ENCODE measurements at regions not wholly inside any gene's neighbourhood (a gene's known extent, or its start where the extent isn't known, plus 50 kb on each side); places are given as distances from the start of the nearest gene placed in this dataset.

DNA sequence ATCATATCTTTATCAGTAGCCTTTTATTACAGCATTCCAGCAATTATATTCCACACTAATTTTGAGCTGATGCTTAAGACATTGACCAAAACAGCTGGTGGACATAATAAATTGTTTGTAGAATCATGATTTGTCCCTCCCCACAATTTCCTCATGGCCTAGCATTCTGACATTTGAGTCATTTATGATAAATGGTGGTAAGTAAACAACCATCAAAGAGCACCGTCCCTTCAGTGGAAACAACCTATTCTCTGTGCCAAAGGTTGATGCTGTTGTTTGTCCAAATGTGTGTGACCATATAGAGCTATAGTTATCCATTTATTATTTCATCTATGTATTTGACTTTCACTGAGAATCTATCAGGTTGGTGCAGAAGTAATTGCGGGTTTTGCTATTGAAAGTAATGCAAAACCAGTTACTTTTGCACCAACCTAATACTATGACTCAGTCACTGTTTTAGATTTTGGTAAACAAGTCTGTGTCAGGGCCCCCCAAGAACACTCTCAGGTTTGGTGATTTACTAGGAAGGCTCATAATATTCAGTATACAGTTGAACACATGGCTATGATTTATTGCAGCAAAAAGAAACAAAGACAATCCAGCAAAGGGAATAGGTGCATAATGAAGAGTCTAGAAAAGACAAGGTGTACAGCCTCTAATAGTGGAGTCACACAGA, 608.7 kb upstream of the REG3G start:
- no peaks in the 10 kb centered on the region for H3K9me3 ChIP-seq (ENCODE audit: control insufficient read depth, low read depth, low read length)
- no peaks in the 10 kb centered on the region for H3K4me1 Mint-ChIP-seq
- no peak overlapping the region for H3K18ac ChIP-seq (ENCODE audit: insufficient read length, low read depth, low read length)
- no peaks in the 10 kb centered on the region for H3K36me3 Mint-ChIP-seq (ENCODE audit: insufficient read depth in 1 of 3, low read depth in 3 of 3)
- H3K9ac ChIP-seq (ENCODE audit: extremely low read depth, insufficient read length, low read length), result no peak overlapping the region
- WGBS (ENCODE audit: extremely low coverage, insufficient read length, low lambda C conversion rate), result no CpG with 5 or more reads among the region's 2 CpGs
- TF ChIP-seq, protein P1, sequence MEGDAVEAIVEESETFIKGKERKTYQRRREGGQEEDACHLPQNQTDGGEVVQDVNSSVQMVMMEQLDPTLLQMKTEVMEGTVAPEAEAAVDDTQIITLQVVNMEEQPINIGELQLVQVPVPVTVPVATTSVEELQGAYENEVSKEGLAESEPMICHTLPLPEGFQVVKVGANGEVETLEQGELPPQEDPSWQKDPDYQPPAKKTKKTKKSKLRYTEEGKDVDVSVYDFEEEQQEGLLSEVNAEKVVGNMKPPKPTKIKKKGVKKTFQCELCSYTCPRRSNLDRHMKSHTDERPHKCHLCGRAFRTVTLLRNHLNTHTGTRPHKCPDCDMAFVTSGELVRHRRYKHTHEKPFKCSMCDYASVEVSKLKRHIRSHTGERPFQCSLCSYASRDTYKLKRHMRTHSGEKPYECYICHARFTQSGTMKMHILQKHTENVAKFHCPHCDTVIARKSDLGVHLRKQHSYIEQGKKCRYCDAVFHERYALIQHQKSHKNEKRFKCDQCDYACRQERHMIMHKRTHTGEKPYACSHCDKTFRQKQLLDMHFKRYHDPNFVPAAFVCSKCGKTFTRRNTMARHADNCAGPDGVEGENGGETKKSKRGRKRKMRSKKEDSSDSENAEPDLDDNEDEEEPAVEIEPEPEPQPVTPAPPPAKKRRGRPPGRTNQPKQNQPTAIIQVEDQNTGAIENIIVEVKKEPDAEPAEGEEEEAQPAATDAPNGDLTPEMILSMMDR (conservative IDR thresholded peaks at IDR 0.05), result no peak
- H3K27ac ChIP-seq (ENCODE audit: insufficient read length, low read depth, low read length), result no peak overlapping the region
- no peaks in the 10 kb centered on the region for H3K23me2 ChIP-seq (ENCODE audit: insufficient read length, low read depth, low read length, poor library complexity, severe bottlenecking)
- no peak overlapping the region for H3K23ac ChIP-seq (ENCODE audit: insufficient read length, low read depth, low read length)
- no peaks in the 10 kb centered on the region for H3K4me1 ChIP-seq (ENCODE audit: insufficient read depth, low read length)
- H4K20me1 ChIP-seq (ENCODE audit: control insufficient read depth, insufficient read depth, insufficient read length), result no peaks in the 10 kb centered on the region
- no peak overlapping the region for H2BK5ac ChIP-seq (ENCODE audit: insufficient read length, low read length)
- H3K79me2 ChIP-seq (ENCODE audit: insufficient read depth, low read length), result no peaks in the 10 kb centered on the region
- no peak overlapping the region for H3T11ph ChIP-seq (ENCODE audit: low read length)
- no peak overlapping the region for H2BK120ac ChIP-seq (ENCODE audit: low read depth, low read length, poor library complexity, severe bottlenecking)
- H4K8ac ChIP-seq (replicated peaks; ENCODE audit: insufficient read length, low read depth, low read length), result no peak overlapping the region
- no peak overlapping the region for H2BK15ac ChIP-seq (ENCODE audit: low read depth, low read length)
- no peak overlapping the region for H2BK20ac ChIP-seq (ENCODE audit: low read depth, low read length, poor library complexity, severe bottlenecking)
- H3K79me1 ChIP-seq (ENCODE audit: insufficient read depth, low read depth, low read length, poor library complexity, severe bottlenecking), result no peaks in the 10 kb centered on the region
- H3K4me2 ChIP-seq (ENCODE audit: insufficient read depth, insufficient read length, low read length), result no peak overlapping the region
- H3K14ac ChIP-seq (ENCODE audit: insufficient read depth, low read length), result no peak overlapping the region
- H3K9me3 Mint-ChIP-seq, result 0 out of 5 replicates have a peak, but pooled peaks cover 0 to 3% of the 10 kb centered on the region in 2 experiments
- H2AK5ac ChIP-seq (ENCODE audit: insufficient read length, low read length), result no peak overlapping the region
- H3K27me3 Mint-ChIP-seq (ENCODE audit: low read depth), result no peaks in the 10 kb centered on the region
- H4K91ac ChIP-seq (ENCODE audit: insufficient read length, low read depth, low read length), result no peak overlapping the region
- H3K4me3 Mint-ChIP-seq, result no peak overlapping the region
- no peak overlapping the region for H4K5ac ChIP-seq (ENCODE audit: insufficient read length, low read depth, low read length)
- H2AFZ ChIP-seq (ENCODE audit: low read length), result no peak overlapping the region
- no peak overlapping the region for H3K56ac ChIP-seq (ENCODE audit: insufficient read length, low read depth, low read length)
- no peak for DNase-seq
- no peak overlapping the region for H2BK12ac ChIP-seq (ENCODE audit: insufficient read length, low read depth, low read length)
- H3K4ac ChIP-seq (ENCODE audit: low read depth, low read length), result no peak overlapping the region
- no peaks in the 10 kb centered on the region for H3K27me3 ChIP-seq (ENCODE audit: insufficient read depth, low read length)
- no peak overlapping the region for H3K27ac Mint-ChIP-seq

All from H9 (cell line).